ENCODE measurements at regions not wholly inside any gene's neighbourhood (a gene's known extent, or its start where the extent isn't known, plus 50 kb on each side); places are given as distances from the start of the nearest gene placed in this dataset.

DNA sequence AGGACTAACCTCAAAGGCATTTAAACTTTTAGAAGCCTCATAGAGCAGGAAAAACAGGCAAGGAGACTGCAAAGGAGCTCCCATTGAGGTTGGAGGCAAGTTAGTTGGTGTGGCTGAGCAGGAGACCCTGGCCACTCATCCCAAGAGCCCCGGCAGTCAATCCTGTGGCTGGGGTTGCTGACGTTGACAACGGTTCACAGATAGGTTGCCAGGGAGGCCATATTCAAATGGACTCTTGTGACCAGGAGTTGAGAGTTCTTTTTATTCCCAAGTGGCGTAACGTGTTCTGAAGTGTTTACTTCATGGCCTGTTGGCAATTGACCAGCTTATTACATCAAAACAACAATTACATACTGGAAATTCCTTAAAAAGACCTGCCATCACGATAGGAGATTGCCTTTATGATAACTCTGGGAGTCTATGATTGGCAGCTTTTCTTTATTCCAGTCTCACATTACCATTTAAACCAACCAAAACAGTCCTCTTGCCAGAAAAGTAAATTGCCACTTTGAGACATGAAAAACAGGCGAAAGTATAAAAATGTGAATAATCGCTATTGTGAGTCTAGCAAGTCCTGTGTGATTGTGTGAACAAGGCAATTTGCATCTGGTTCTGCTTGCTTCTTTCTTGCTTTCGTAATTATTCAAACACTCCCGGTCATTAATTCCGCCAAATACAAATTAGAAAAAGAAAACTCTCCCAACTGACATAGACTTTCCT lies 394.9 kb downstream of the MED10 start:
- DNase-seq, result no peak

GRCh38 chr5:5981562-5981961 lies 396.8 kb downstream of the MED10 start:
- no peak for DNase-seq

DNA sequence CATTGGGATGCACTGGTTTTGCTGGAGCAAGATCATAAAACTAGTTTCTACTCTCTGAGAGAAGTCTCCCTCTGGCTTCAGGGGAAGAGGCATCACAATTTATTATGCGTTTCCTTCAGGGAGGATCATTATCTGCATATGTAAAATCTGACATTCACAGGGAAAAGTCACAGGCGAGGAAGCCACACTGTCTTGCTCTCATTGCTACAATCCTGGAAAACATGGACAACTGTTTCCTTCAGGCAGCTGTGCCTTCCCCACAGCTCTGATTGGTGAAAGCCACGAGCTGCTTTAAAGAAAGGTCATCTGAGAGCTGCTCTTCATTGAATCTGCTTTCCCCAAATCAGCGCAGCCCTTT lies 397.8 kb downstream of the MED10 start:
- DNase-seq, result no peak

DNA sequence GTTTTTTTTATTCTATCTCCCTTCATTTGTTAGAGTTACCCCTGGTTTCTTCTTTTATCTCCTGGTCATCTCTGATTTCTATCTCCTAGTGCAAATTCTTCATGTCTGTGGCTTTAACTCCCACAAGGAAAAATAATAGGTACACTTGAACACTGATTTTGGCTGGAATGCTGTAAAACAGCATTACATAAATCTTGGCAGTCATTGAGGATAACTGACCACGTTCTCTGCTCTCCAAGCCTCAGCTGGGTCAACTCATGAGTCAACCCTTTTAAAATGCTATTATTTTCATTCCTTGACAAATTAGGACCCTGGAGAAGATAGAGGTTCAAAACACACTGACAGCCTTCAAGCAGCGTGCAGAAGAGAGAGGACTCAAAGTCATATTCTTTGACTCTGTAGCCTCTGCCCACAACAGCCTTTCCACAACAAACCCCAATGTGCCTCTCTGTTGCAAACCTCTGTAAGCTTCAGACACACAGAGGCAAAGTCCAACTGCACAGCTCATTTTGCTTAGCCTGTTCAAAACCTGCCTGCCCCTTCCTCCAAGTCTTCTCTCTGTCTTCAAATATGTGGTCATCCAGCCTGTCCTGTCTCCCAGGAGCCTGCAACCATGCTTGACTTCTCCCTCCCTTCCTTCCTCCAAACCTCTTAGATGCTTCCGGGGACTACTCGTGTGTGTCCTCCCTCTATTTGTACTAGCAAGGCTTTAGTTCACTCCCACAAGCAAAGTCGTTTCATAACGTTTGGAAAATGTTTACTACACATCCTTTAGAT lies 398.4 kb downstream of the MED10 start:
- DNase-seq, result no peak

DNA sequence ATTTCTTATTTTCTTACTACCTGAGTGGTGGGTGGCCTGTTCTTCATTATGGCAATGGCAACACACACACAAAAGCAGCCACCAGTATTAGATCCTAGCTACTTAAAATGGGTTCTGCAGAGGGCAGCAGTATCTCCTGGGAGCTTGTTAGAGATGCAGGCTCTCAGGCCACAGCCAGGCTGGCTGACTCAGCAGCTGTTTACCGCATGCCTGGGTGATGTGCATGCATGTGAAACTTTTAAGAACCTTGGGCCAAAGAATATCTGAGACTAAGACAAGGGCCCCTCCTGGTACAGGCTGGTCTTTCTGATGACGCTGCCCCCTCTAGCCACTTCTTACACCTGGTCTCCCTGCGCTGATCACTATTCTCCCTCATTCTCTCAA lies 399.0 kb downstream of the MED10 start:
- DNase-seq, result no peak

- DNase-seq, result no peak
Measured at GRCh38 chr5:5978501-5979376, 399.6 kb downstream of the MED10 start.

DNA sequence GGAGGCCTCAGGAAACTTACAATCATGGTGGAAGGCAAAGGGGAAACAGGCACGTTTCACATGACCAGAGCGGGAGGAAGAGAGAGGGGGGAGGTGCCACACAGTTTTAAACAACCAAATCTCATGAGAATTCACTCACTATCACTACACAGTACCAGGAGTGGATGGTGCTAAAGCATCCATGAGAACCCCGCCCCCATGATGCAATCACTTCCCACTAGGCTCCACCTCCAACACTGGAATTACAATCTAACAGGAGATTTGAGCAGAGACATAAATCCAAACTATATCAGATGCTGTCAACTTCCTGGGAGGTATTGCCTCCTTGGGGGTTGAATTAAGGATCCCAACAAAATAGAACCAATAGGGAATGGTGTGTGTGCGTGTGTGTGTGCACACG lies 407.1 kb downstream of the MED10 start:
- no peak for DNase-seq

- DNase-seq, result no peak
Measured at GRCh38 chr5:5969942-5970483, 408.3 kb downstream of the MED10 start.

- no peak for DNase-seq
Measured at GRCh38 chr5:5968981-5969380, 409.4 kb downstream of the MED10 start.

DNA sequence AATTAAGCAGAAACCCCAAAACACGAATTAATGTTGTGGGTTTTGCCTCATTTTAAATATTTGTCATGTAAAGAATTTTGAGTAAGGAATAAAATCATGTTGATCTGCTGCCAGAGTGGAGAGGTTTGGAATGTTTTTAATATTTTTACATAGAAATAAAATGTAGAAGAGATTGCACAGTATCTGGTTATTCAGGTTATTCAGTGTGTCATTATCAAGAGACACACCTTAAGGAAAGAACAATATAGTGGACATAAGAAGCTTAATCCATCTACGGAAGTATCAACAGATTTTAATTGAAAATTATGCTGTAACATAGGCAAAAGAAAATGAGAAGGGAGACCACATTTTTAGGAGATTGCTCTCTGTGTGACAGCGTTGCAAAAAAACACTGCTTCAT lies 410.4 kb downstream of the MED10 start:
- no peak for DNase-seq

DNA sequence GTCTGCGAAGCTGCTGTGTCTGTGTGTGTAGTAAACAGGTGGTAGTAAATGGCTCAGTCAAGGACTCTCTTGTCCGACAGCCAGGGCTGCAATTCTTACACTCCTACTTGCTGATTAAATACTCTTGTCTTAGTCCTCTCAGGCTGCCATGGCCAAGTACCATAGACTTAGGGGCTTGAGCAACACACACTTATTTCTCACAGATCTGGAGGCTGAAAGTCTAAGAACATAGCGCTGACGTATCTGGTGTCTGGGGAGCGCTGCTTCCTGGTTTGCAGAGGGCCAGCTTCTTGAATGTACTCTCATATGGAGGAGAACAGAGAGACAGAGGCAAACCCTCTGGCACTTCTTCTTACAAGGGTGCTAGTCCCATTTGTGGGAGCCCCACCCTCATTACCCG lies 411.0 kb downstream of the MED10 start:
- DNase-seq, result no peak

- DNase-seq, result no peak
Measured at GRCh38 chr5:5965132-5965531, 413.2 kb downstream of the MED10 start.

- DNase-seq, result no peak
Measured at GRCh38 chr5:5964347-5964746, 414.0 kb downstream of the MED10 start.

DNA sequence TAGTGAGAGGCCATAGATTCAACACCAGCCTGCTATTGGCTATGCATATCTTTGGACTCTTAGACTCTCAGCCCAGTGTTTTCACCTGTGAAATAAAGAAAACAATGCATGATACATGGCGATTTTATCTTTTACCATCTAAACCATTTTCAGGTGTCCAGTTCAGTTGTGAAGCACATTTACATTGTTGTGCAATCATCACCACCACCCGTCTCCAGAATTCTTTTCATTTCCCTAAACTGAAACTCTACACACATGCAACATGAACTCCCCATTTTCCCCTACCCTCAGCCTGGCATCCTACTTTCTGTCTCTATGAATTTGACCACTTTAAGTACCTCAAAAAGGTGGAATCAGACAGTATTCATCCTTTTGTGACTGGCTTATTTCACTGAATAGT lies 420.6 kb downstream of the MED10 start:
- DNase-seq, result no peak

DNA sequence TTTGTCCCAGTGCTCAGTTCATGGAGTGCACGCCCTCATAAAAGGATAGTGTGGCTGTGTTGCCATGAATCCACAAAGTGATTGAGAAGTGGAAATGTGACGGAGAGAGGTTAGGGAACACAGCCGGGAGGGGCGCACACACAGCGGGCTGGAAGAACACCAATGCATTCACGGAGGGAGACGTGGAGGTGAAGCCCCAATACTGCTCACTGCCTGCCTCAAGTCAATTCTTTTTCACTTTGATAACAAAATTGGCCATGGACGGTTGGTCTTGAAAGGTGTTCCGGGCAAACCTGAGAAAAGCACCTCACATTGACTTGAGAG lies 424.1 kb downstream of the MED10 start:
- DNase-seq, result no peak

GRCh38 chr5:5953584-5954274 lies 424.6 kb downstream of the MED10 start:
- no peak for DNase-seq

- DNase-seq, result no peak
Measured at GRCh38 chr5:5951953-5952352, 426.4 kb downstream of the MED10 start.

DNA sequence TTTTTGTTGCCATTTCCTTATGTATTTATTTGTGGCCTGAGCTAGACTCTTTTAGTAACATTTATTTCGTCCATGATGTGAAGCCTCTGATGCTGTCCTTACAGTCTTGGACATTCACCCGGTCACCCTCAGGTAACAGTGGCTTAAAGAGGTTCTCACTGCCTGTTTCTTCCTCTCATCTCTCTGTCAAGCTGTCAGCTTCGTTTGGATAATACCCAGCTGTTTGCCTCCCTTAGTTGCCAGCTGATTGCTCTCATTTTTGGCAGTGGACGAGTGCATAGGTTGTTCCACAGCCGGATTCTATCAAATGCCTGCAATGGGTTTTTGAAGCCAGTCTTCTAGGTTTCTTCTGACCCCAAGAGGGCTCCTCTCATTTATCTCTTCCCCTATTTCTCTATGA lies 427.7 kb downstream of the MED10 start:
- no peak for DNase-seq

DNA sequence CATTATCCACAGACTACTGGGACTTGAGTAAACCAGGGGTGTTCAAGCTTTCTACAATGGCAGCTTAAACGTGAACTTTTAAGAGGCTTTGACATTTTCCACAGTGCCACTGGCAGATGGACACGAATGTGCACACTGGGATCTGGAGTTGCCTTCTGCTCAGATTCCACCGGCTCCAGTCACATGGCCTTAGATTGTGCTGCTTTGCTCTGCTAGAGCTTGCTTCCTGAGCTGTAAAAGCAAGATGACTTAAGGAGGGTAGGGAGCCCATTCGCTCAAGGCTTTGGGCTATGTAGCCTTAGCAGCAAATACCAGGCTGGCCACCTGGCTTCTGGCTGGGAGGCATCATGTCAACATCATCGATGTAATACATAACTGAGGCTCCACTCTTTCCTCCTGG lies 436.9 kb downstream of the MED10 start:
- DNase-seq, result no peak

GRCh38 chr5:5939759-5940370 lies 438.5 kb downstream of the MED10 start:
- DNase-seq, result no peak

DNA sequence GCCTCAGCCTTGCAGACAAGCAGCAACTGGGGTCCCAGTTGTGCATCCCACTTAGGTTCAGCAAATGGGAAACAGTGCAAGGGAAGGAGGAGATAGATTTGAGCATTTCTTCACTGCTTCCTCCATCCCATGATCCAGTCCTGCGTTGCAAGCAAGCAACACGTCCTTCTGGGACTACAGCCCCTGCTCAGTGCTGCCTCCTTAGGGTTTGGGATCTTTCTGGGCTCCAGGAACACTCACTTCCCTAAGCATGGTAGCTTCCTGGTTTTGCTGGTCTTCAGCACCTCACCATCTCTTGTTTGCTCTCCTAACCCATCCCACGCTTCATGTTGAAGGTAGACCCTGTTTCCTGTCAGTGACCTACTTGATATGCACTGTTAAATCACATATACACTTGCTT lies 444.7 kb downstream of the MED10 start:
- no peak for DNase-seq

- no peak for DNase-seq
Measured at GRCh38 chr5:5932824-5933223, 445.5 kb downstream of the MED10 start.

- DNase-seq, result no peak
Measured at GRCh38 chr5:5930561-5930960, 447.8 kb downstream of the MED10 start.
